ENCODE measurements at regions not wholly inside any gene's neighbourhood (a gene's known extent, or its start where the extent isn't known, plus 50 kb on each side); places are given as distances from the start of the nearest gene placed in this dataset.

GRCh38 chr1:34650800-34651199 is 104.0 kb upstream of the GJB5 start:
- POLR2A ChIA-PET = no interaction called here
- CTCF ChIA-PET = no interaction called here
- no peak for DNase-seq (ENCODE audit: low read depth, low spot score)
- no peak for TF ChIP-seq CTCF (IDR thresholded peaks at IDR 0.05; ENCODE audit: insufficient read depth, low read length, missing control alignments)
- no peak overlapping the region for H3K4me3 ChIP-seq (ENCODE audit: low read depth, low read length)

- POLR2A ChIA-PET = no interaction called here
- DNase-seq (ENCODE audit: low read depth, low spot score) = no peak
- CTCF ChIA-PET = no interaction called here
- TF ChIP-seq CTCF (IDR thresholded peaks at IDR 0.05; ENCODE audit: insufficient read depth, low read length, missing control alignments) = no peak
- H3K4me3 ChIP-seq (ENCODE audit: low read depth, low read length) = no peak overlapping the region
These were observed 101.7 kb upstream of the GJB5 start for GRCh38 chr1:34653110-34653509.

GRCh38 chr1:34655206-34655874 is 99.5 kb upstream of the GJB5 start:
- TF ChIP-seq CTCF (IDR thresholded peaks at IDR 0.05; ENCODE audit: insufficient read depth, low read length, missing control alignments) = no peak
- ChIA-PET CTCF (no interaction called here), POLR2A (no interaction called here)
- H3K4me3 ChIP-seq (ENCODE audit: low read depth, low read length) = no peak overlapping the region
- no peak for DNase-seq (ENCODE audit: low read depth, low spot score)

- CTCF ChIA-PET = no interaction called here
- POLR2A ChIA-PET = no interaction called here
- no peak overlapping the region for H3K4me3 ChIP-seq (ENCODE audit: low read depth, low read length)
- TF ChIP-seq CTCF (IDR thresholded peaks at IDR 0.05; ENCODE audit: insufficient read depth, low read length, missing control alignments) = no peak
- no peak for DNase-seq (ENCODE audit: low read depth, low spot score)
These were observed 99.0 kb upstream of the GJB5 start for GRCh38 chr1:34655875-34656240.

- no peak for TF ChIP-seq CTCF (IDR thresholded peaks at IDR 0.05; ENCODE audit: insufficient read depth, low read length, missing control alignments)
- ChIA-PET POLR2A (no interaction called here), CTCF (no interaction called here)
- H3K4me3 ChIP-seq (ENCODE audit: low read depth, low read length) = no peak overlapping the region
- DNase-seq (ENCODE audit: low read depth, low spot score) = no peak
These were observed 98.5 kb upstream of the GJB5 start for GRCh38 chr1:34656299-34656698.

GRCh38 chr1:34656731-34657130 is 98.1 kb upstream of the GJB5 start:
- TF ChIP-seq CTCF (IDR thresholded peaks at IDR 0.05; ENCODE audit: insufficient read depth, low read length, missing control alignments) = no peak
- no peak for DNase-seq (ENCODE audit: low read depth, low spot score)
- POLR2A ChIA-PET = no interaction called here
- CTCF ChIA-PET = no interaction called here
- no peak overlapping the region for H3K4me3 ChIP-seq (ENCODE audit: low read depth, low read length)
